HL-60 (cell line): ENCODE measurements at regions not wholly inside any gene's neighbourhood (a gene's known extent, or its start where the extent isn't known, plus 50 kb on each side); places are given as distances from the start of the nearest gene placed in this dataset.

Source experiments
- DNase-seq, 2 experiments: peaks; one replicate each; pipeline ENCODE4 v3.0.0-alpha.2; 2010 to 2020; ENCODE audit warnings: low read depth in 1 of 2, low spot score in 1 of 2
- H3K27ac ChIP-seq: fragments of 250-450 bp; sonication (Bioruptor Pico); replicated peaks from 2 replicates; pipeline ENCODE4 v1.5.1; 2020; ENCODE audit warnings: mild to moderate bottlenecking, moderate library complexity
- H3K27me3 ChIP-seq: fragments of 250-450 bp; sonication (Bioruptor Pico); 2 replicates; pipeline ENCODE4 v1.5.1; 2021; ENCODE audit warnings: mild to moderate bottlenecking, moderate library complexity; ENCODE audit not compliant: insufficient read depth, poor library complexity, severe bottlenecking
- H3K4me3 ChIP-seq: replicated peaks from 2 replicates; pipeline ENCODE4 v1.5.1; 2011; ENCODE audit warnings: mild to moderate bottlenecking, control low read depth, low read length; ENCODE audit not compliant: insufficient read depth
- CTCF ChIP-seq: IDR thresholded peaks from one replicate; pipeline ENCODE4 v1.5.1; 2011; ENCODE audit warnings: low read length, control low read depth, inconsistent platforms; ENCODE audit not compliant: insufficient read depth
- GABPA ChIP-seq: IDR thresholded peaks from 2 replicates; pipeline ENCODE4 v1.6.1; 2012; ENCODE audit warnings: low read depth
- POLR2AphosphoS5 ChIP-seq: IDR thresholded peaks from 2 replicates; pipeline ENCODE4 v1.6.1; 2012; ENCODE audit warnings: low read depth
- REST ChIP-seq: IDR thresholded peaks from 2 replicates; pipeline ENCODE4 v1.6.1; 2012; ENCODE audit warnings: low read depth; ENCODE audit not compliant: insufficient replicate concordance
- SPI1 ChIP-seq: IDR thresholded peaks from 2 replicates; pipeline ENCODE4 v1.6.1; 2012; ENCODE audit warnings: low read depth, mild to moderate bottlenecking, borderline replicate concordance

- Histone ChIP-seq H3K4me3 (no peak overlapping the region), H3K27ac (no peak overlapping the region), H3K27me3 (no peaks in the 10 kb centered on the region)
- TF ChIP-seq POLR2AphosphoS5: no peak
- no peak for TF ChIP-seq CTCF
- TF ChIP-seq SPI1: no peak
- TF ChIP-seq GABPA: no peak
- TF ChIP-seq REST: no peak
- no peak for DNase-seq
Measured at GRCh38 chr5:8216921-8217320, 348.0 kb downstream of the MTRR start.

- TF ChIP-seq CTCF: no peak
- TF ChIP-seq SPI1: no peak
- no peak for TF ChIP-seq GABPA
- no peak for TF ChIP-seq POLR2AphosphoS5
- TF ChIP-seq REST: no peak
Measured at GRCh38 chr5:8226148-8226547, 357.2 kb downstream of the MTRR start.

GRCh38 chr5:8227112-8227511, 358.2 kb downstream of the MTRR start:
- no peak for DNase-seq
- Histone ChIP-seq H3K27me3 (no peaks in the 10 kb centered on the region), H3K27ac (no peak overlapping the region), H3K4me3 (no peak overlapping the region)
- TF ChIP-seq CTCF (no peak), REST (no peak), POLR2AphosphoS5 (no peak), GABPA (no peak)

More at GRCh38 chr5:8226148-8226547, 357.2 kb downstream of the MTRR start:
- H3K27me3 ChIP-seq: no peaks in the 10 kb centered on the region
- no peak overlapping the region for H3K27ac ChIP-seq
- H3K4me3 ChIP-seq: no peak overlapping the region
- DNase-seq: no peak
